ENCODE measurements at regions not wholly inside any gene's neighbourhood (a gene's known extent, or its start where the extent isn't known, plus 50 kb on each side); places are given as distances from the start of the nearest gene placed in this dataset.

DNA sequence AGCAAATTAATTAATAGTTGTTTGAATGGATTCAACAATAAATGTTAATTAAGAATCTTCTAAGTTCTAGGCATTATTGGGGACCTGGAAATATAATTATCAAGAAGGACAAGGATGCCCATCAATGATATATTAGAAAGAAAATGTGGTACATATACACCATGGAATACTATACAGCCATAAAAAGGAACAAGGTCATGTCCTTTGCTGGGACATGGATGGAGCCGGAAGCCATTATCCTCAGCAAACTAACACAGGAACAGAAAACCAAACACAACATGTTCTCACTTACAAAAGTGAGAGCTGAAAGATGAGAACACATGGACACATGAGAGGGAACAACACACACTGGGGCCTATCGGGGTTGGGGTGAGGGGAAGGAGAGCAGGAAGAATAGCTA lies 141.4 kb upstream of the JUN start:
- H3K27me3 ChIP-seq (ENCODE audit: insufficient read depth, low read length) = no peaks in the 10 kb centered on the region
- TF ChIP-seq, protein P1, sequence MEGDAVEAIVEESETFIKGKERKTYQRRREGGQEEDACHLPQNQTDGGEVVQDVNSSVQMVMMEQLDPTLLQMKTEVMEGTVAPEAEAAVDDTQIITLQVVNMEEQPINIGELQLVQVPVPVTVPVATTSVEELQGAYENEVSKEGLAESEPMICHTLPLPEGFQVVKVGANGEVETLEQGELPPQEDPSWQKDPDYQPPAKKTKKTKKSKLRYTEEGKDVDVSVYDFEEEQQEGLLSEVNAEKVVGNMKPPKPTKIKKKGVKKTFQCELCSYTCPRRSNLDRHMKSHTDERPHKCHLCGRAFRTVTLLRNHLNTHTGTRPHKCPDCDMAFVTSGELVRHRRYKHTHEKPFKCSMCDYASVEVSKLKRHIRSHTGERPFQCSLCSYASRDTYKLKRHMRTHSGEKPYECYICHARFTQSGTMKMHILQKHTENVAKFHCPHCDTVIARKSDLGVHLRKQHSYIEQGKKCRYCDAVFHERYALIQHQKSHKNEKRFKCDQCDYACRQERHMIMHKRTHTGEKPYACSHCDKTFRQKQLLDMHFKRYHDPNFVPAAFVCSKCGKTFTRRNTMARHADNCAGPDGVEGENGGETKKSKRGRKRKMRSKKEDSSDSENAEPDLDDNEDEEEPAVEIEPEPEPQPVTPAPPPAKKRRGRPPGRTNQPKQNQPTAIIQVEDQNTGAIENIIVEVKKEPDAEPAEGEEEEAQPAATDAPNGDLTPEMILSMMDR (IDR thresholded peaks at IDR 0.05; ENCODE audit: extremely low read depth, low read depth, low read length) = no peak
- no peaks in the 10 kb centered on the region for H3K4me1 ChIP-seq (ENCODE audit: insufficient read depth, low read length)

DNA sequence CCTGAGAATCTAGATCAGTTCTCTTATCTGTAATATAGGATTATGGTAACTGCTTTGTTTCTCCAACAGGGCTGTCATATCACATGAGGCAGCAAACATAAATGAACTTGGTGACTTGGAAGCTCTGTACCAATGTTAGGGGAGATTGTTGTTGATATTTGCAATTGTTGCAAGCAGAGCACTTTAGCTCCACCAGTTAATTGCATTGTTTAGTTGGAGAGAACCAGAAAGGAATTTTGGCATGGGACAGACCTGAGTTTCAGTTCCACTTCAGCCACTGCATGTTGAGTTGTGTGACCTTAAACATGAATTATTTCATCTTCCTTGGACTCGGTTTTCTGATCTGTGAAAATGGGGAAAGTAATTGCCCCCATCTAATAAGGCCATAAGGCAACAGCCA lies 142.3 kb upstream of the JUN start:
- Histone ChIP-seq H2AFZ (ENCODE audit: low read length) (no peak overlapping the region), H3K4me3 (ENCODE audit: insufficient read depth, low read length) (no peak overlapping the region), H3K4me2 (ENCODE audit: insufficient read depth, low read length) (no peak overlapping the region), H3K27ac (ENCODE audit: low read depth, low read length) (no peak overlapping the region), H3K79me2 (ENCODE audit: insufficient read depth, low read length) (no peaks in the 10 kb centered on the region), H3K27me3 (ENCODE audit: insufficient read depth, low read length) (no peaks in the 10 kb centered on the region), H3K36me3 (ENCODE audit: insufficient read depth, low read length) (no peaks in the 10 kb centered on the region), H3K9me3 (ENCODE audit: low read depth, low read length) (no peaks in the 10 kb centered on the region), H4K20me1 (ENCODE audit: insufficient read depth, low read length) (no peaks in the 10 kb centered on the region), H3K4me1 (ENCODE audit: insufficient read depth, low read length) (no peaks in the 10 kb centered on the region)
- no peak for DNase-seq (ENCODE audit: insufficient read length, low spot score, missing footprints)
- TF ChIP-seq, protein P1 (IDR thresholded peaks at IDR 0.05; ENCODE audit: extremely low read depth, low read depth, low read length) = no peak

More for the DNA sequence above, 141.4 kb upstream of the JUN start:
- Histone ChIP-seq H3K4me2 (ENCODE audit: insufficient read depth, low read length) (no peak overlapping the region), H3K4me3 (ENCODE audit: insufficient read depth, low read length) (no peak overlapping the region), H3K27ac (ENCODE audit: low read depth, low read length) (no peak overlapping the region), H3K36me3 (ENCODE audit: insufficient read depth, low read length) (no peaks in the 10 kb centered on the region), H4K20me1 (ENCODE audit: insufficient read depth, low read length) (no peaks in the 10 kb centered on the region), H2AFZ (ENCODE audit: low read length) (no peak overlapping the region), H3K9me3 (ENCODE audit: low read depth, low read length) (no peaks in the 10 kb centered on the region), H3K79me2 (ENCODE audit: insufficient read depth, low read length) (no peaks in the 10 kb centered on the region)
- no peak for DNase-seq (ENCODE audit: insufficient read length, low spot score, missing footprints)

DNA sequence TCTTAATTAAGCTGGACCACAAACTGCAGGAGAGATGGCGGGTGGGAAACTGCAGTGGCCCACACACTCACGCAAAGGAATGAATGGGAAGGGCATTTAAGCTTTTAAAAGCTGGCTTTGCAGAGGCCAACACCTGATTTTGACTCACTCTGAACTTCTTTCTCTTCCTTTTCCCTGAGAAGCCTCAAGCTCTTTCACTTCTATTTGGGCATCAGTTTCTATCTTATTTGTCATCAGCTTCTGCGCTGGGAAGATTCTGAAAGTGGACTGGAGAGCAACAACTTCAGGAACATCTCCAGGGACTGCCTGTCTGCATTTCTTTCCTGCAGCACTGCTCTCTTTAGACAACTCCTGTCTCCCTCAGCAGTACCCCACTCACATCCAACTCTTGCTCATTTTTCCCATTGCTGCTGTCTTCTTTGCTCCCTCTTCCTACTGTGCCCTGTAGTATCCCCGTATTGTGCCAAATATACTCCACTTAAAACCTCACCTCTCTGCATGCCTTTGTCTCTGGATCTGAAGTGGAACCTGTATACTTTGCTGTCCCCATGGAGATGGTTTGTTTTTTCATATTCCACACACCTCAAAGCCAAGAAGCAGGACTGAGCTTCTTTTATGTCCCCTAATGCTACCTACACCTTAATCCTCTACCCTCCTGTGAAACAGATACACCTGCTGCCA lies 143.3 kb upstream of the JUN start:
- no peak for DNase-seq (ENCODE audit: insufficient read length, low spot score, missing footprints)
- no peak overlapping the region for H3K27ac ChIP-seq (ENCODE audit: low read depth, low read length)
- TF ChIP-seq, protein P1 (IDR thresholded peaks at IDR 0.05; ENCODE audit: extremely low read depth, low read depth, low read length) = no peak

DNA sequence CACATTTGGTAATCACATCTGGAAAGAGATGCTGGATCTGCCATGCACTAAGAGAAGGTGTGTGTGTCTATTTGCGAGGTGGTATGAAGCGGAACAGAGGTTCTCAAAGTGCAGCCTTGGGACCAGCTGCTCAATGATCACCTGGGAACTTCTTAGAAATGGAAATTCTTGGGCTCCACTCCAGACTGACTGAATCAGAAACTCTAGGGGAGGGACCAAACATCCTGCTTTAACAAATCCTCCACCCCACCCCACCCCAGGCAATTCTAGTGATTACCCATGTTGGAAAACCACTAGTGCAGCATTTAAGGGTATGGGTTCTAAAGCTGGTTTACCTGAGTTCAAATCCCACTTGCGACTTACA lies 143.9 kb upstream of the JUN start:
- TF ChIP-seq, protein P1 (IDR thresholded peaks at IDR 0.05; ENCODE audit: extremely low read depth, low read depth, low read length) = no peak
- H3K9me3 ChIP-seq (ENCODE audit: low read depth, low read length) = no peaks in the 10 kb centered on the region
- no peak overlapping the region for H3K27ac ChIP-seq (ENCODE audit: low read depth, low read length)
- H3K4me2 ChIP-seq (ENCODE audit: insufficient read depth, low read length) = no peak overlapping the region
- no peak for DNase-seq (ENCODE audit: insufficient read length, low spot score, missing footprints)
- H4K20me1 ChIP-seq (ENCODE audit: insufficient read depth, low read length) = no peaks in the 10 kb centered on the region
- no peak overlapping the region for H3K4me3 ChIP-seq (ENCODE audit: insufficient read depth, low read length)
- no peaks in the 10 kb centered on the region for H3K27me3 ChIP-seq (ENCODE audit: insufficient read depth, low read length)
- no peak overlapping the region for H2AFZ ChIP-seq (ENCODE audit: low read length)
- H3K79me2 ChIP-seq (ENCODE audit: insufficient read depth, low read length) = no peaks in the 10 kb centered on the region
- H3K36me3 ChIP-seq (ENCODE audit: insufficient read depth, low read length) = no peaks in the 10 kb centered on the region
- peaks cover 10% of the 10 kb centered on the region for H3K4me1 ChIP-seq (ENCODE audit: insufficient read depth, low read length)

More for the DNA sequence above, 143.3 kb upstream of the JUN start:
- no peak overlapping the region for H3K4me3 ChIP-seq (ENCODE audit: insufficient read depth, low read length)
- peak overlapping the region; percentile 10 for H2AFZ ChIP-seq (ENCODE audit: low read length)
- no peaks in the 10 kb centered on the region for H3K79me2 ChIP-seq (ENCODE audit: insufficient read depth, low read length)
- no peak overlapping the region for H3K4me2 ChIP-seq (ENCODE audit: insufficient read depth, low read length)
- H3K4me1 ChIP-seq (ENCODE audit: insufficient read depth, low read length) = peaks cover 5% of the 10 kb centered on the region
- no peaks in the 10 kb centered on the region for H4K20me1 ChIP-seq (ENCODE audit: insufficient read depth, low read length)
- no peaks in the 10 kb centered on the region for H3K9me3 ChIP-seq (ENCODE audit: low read depth, low read length)
- H3K36me3 ChIP-seq (ENCODE audit: insufficient read depth, low read length) = no peaks in the 10 kb centered on the region
- no peaks in the 10 kb centered on the region for H3K27me3 ChIP-seq (ENCODE audit: insufficient read depth, low read length)

All from osteoblast (primary cell).